ENCODE measurements at regions not wholly inside any gene's neighbourhood (a gene's known extent, or its start where the extent isn't known, plus 50 kb on each side); places are given as distances from the start of the nearest gene placed in this dataset.

DNA sequence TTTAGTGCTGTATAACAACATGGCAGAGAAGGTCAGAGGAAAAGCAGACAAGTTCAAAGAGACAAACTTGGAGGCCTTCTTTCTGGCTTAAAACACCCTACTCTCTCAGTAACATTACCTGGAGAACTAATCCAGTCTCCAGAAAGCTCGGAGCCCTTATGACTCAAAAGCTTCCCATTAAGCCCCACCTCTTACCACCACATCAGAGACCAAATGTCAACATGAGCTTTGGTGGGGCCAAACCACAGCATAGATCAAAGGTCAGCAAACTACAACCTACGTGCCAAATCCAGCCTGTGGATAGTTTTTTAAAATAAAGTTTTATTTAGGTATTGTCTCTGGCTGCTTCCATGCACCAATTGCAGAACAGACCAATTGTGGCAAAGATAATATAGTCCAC is 589.9 kb downstream of the DNAH5 start:
- H3K9me3 ChIP-seq (ENCODE audit: low read depth): no peaks in the 10 kb centered on the region
- H3K36me3 ChIP-seq: no peaks in the 10 kb centered on the region
- H3K4me1 ChIP-seq: no peaks in the 10 kb centered on the region
- no peaks in the 10 kb centered on the region for H3K36me3 Mint-ChIP-seq
- no peaks in the 10 kb centered on the region for H3K27me3 Mint-ChIP-seq (ENCODE audit: insufficient read depth, low read depth)
- H3K9me3 Mint-ChIP-seq: no peaks in the 10 kb centered on the region
- no peaks in the 10 kb centered on the region for H3K27me3 ChIP-seq
- no peak for DNase-seq (ENCODE audit: low spot score)
- H3K4me2 ChIP-seq: no peak overlapping the region
- no peak overlapping the region for H3K27ac ChIP-seq
- no peak overlapping the region for H3K9ac ChIP-seq
- H3K27ac Mint-ChIP-seq: no peak overlapping the region
- no peaks in the 10 kb centered on the region for H3F3A ChIP-seq (ENCODE audit: low read depth)
- H3K4me1 Mint-ChIP-seq: no peaks in the 10 kb centered on the region
- TF ChIP-seq EZH2phosphoT487 (IDR thresholded peaks at IDR 0.05) (no peak), EZH2 (IDR thresholded peaks at IDR 0.05) (no peak)
- TF ChIP-seq, protein P1, sequence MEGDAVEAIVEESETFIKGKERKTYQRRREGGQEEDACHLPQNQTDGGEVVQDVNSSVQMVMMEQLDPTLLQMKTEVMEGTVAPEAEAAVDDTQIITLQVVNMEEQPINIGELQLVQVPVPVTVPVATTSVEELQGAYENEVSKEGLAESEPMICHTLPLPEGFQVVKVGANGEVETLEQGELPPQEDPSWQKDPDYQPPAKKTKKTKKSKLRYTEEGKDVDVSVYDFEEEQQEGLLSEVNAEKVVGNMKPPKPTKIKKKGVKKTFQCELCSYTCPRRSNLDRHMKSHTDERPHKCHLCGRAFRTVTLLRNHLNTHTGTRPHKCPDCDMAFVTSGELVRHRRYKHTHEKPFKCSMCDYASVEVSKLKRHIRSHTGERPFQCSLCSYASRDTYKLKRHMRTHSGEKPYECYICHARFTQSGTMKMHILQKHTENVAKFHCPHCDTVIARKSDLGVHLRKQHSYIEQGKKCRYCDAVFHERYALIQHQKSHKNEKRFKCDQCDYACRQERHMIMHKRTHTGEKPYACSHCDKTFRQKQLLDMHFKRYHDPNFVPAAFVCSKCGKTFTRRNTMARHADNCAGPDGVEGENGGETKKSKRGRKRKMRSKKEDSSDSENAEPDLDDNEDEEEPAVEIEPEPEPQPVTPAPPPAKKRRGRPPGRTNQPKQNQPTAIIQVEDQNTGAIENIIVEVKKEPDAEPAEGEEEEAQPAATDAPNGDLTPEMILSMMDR (IDR thresholded peaks at IDR 0.05): no peak
- no peaks in the 10 kb centered on the region for H3K79me2 ChIP-seq (ENCODE audit: low read depth)
- H3K4me3 Mint-ChIP-seq: no peak overlapping the region
- no peak overlapping the region for H2AFZ ChIP-seq (replicated peaks)
- H3K4me3 ChIP-seq: no peak overlapping the region
- no peaks in the 10 kb centered on the region for H4K20me1 ChIP-seq (ENCODE audit: low read depth)

DNA sequence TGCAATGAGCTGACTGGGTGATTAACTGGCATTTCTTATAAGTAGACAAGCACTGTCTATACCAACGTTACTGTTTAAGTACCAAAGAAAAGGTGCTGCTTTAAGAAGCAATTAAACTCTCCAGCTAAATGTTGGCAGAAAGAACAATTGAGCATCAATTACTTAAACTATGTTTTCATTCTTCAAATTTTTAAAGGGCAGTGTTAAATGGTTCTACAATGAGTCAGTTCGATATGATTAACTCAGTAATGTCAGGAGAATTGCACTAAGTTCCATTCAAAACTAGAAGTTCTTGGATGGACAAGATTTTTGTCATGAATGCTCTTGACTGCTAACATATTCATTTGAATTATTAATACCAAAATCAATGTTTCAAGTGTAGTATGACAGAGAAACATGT is 593.7 kb downstream of the DNAH5 start:
- Histone ChIP-seq H3K79me2 (ENCODE audit: low read depth) (no peaks in the 10 kb centered on the region), H3K4me3 (no peak overlapping the region), H3K27me3 (no peaks in the 10 kb centered on the region), H3K9me3 (ENCODE audit: low read depth) (no peaks in the 10 kb centered on the region), H2AFZ (replicated peaks) (no peak overlapping the region), H4K20me1 (ENCODE audit: low read depth) (no peaks in the 10 kb centered on the region), H3K4me2 (no peak overlapping the region), H3F3A (ENCODE audit: low read depth) (no peaks in the 10 kb centered on the region), H3K4me1 (no peaks in the 10 kb centered on the region), H3K27ac (no peak overlapping the region), H3K9ac (no peak overlapping the region), H3K36me3 (no peaks in the 10 kb centered on the region)
- no peak for TF ChIP-seq EZH2phosphoT487 (IDR thresholded peaks at IDR 0.05)
- no peak for TF ChIP-seq EZH2 (IDR thresholded peaks at IDR 0.05)
- TF ChIP-seq, protein P1 (IDR thresholded peaks at IDR 0.05): no peak
- no peak overlapping the region for H3K4me3 Mint-ChIP-seq
- no peak for DNase-seq (ENCODE audit: low spot score)
- no peaks in the 10 kb centered on the region for H3K9me3 Mint-ChIP-seq
- H3K27ac Mint-ChIP-seq: no peak overlapping the region
- no peaks in the 10 kb centered on the region for H3K4me1 Mint-ChIP-seq
- H3K36me3 Mint-ChIP-seq: no peaks in the 10 kb centered on the region
- no peaks in the 10 kb centered on the region for H3K27me3 Mint-ChIP-seq (ENCODE audit: insufficient read depth, low read depth)

DNA sequence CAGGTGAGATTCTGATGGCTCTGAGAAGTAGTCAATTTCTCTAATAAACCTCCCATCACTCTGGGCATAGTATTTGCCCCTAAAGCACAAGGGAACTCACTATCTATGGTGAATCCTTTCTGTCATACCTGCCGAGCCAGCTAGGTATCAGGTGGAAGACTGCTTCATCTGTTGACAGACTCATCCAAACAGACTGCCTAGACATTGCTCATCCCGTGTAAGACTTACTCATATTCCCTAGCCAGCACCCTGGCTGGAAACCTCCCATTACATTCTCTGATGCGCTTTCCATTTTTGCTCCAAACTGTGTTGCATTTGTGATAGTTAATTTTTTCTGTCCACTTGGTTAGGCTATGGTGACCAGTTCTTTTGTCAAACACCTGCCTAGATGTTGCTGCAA is 595.9 kb downstream of the DNAH5 start:
- H3K79me2 ChIP-seq (ENCODE audit: low read depth): no peaks in the 10 kb centered on the region
- H3K4me1 Mint-ChIP-seq: no peaks in the 10 kb centered on the region
- no peaks in the 10 kb centered on the region for H3K9me3 ChIP-seq (ENCODE audit: low read depth)
- H3K4me3 Mint-ChIP-seq: no peak overlapping the region
- no peak for DNase-seq (ENCODE audit: low spot score)
- no peaks in the 10 kb centered on the region for H3F3A ChIP-seq (ENCODE audit: low read depth)
- no peaks in the 10 kb centered on the region for H3K36me3 ChIP-seq
- TF ChIP-seq EZH2 (IDR thresholded peaks at IDR 0.05): no peak
- no peak for TF ChIP-seq EZH2phosphoT487 (IDR thresholded peaks at IDR 0.05)
- TF ChIP-seq, protein P1 (IDR thresholded peaks at IDR 0.05): no peak
- H3K27me3 Mint-ChIP-seq (ENCODE audit: insufficient read depth, low read depth): no peaks in the 10 kb centered on the region
- H3K4me2 ChIP-seq: no peak overlapping the region
- H3K27ac ChIP-seq: no peak overlapping the region
- H3K4me1 ChIP-seq: no peaks in the 10 kb centered on the region
- no peaks in the 10 kb centered on the region for H3K36me3 Mint-ChIP-seq
- no peak overlapping the region for H3K4me3 ChIP-seq
- H3K27me3 ChIP-seq: no peaks in the 10 kb centered on the region
- no peak overlapping the region for H3K27ac Mint-ChIP-seq
- H3K9me3 Mint-ChIP-seq: no peaks in the 10 kb centered on the region
- no peak overlapping the region for H3K9ac ChIP-seq
- no peak overlapping the region for H2AFZ ChIP-seq (replicated peaks)
- H4K20me1 ChIP-seq (ENCODE audit: low read depth): no peaks in the 10 kb centered on the region

DNA sequence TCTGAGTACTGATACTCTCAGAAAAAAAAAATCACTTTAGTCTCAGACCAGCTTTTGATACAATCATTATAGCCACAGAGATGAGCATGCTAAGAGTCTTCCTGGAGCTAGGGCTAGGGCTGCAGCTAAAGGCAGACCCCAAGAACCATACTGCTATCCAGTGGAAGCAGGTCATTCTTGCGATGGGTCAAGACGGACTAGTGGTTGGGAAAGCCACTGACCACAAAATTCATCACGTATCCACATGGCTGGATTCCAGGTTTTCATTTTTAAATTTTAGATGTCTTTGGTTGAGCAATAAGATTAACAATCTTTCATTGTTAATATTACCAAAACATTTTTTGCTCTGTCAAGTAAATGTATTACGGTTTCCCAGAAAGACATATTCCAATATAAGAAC is 598.1 kb downstream of the DNAH5 start:
- no peaks in the 10 kb centered on the region for H3K4me1 Mint-ChIP-seq
- no peaks in the 10 kb centered on the region for H3K9me3 ChIP-seq (ENCODE audit: low read depth)
- no peak overlapping the region for H3K9ac ChIP-seq
- H3K4me2 ChIP-seq: no peak overlapping the region
- no peak overlapping the region for H3K4me3 ChIP-seq
- no peaks in the 10 kb centered on the region for H3K79me2 ChIP-seq (ENCODE audit: low read depth)
- no peak overlapping the region for H3K27ac Mint-ChIP-seq
- DNase-seq (ENCODE audit: low spot score): no peak
- H4K20me1 ChIP-seq (ENCODE audit: low read depth): no peaks in the 10 kb centered on the region
- no peaks in the 10 kb centered on the region for H3F3A ChIP-seq (ENCODE audit: low read depth)
- H3K27me3 ChIP-seq: no peaks in the 10 kb centered on the region
- H3K27ac ChIP-seq: no peak overlapping the region
- no peaks in the 10 kb centered on the region for H3K36me3 ChIP-seq
- H3K4me1 ChIP-seq: no peaks in the 10 kb centered on the region
- no peaks in the 10 kb centered on the region for H3K36me3 Mint-ChIP-seq
- TF ChIP-seq, protein P1 (IDR thresholded peaks at IDR 0.05): no peak
- TF ChIP-seq EZH2phosphoT487 (IDR thresholded peaks at IDR 0.05): no peak
- no peak for TF ChIP-seq EZH2 (IDR thresholded peaks at IDR 0.05)
- H2AFZ ChIP-seq (replicated peaks): no peak overlapping the region
- H3K4me3 Mint-ChIP-seq: no peak overlapping the region
- H3K27me3 Mint-ChIP-seq (ENCODE audit: insufficient read depth, low read depth): no peaks in the 10 kb centered on the region
- H3K9me3 Mint-ChIP-seq: peaks cover 4% of the 10 kb centered on the region
